ENCODE measurements at regions not wholly inside any gene's neighbourhood (a gene's known extent, or its start where the extent isn't known, plus 50 kb on each side); places are given as distances from the start of the nearest gene placed in this dataset.

DNA sequence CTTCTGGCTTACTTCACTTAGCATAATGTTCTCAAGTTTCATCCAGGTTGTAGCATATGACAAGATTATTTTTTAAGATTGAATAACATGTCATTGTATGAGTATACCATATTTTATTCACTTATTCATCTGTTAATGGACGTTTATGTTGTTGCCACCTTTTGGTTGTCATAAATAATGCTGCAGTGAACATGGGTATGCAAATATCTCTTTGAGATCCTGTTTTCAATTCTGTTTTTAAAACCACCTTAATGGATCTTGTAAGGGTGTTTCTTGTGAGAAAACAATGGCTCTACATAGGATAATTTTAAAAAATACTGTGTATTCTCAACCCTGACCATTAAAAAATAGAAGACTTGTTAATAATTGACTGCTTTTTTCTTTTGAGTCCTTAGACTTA, 290.7 kb upstream of the TMEM229A start:
- Histone ChIP-seq H3K4me1 (ENCODE audit: insufficient read depth) (no peaks in the 10 kb centered on the region), H2AFZ (no peak overlapping the region), H3F3A (replicated peaks; ENCODE audit: low read depth) (no peaks in the 10 kb centered on the region), H3K27me3 (ENCODE audit: insufficient read depth) (no peaks in the 10 kb centered on the region), H3K4me3 (no peak overlapping the region), H3K9me2 (ENCODE audit: insufficient read depth) (no peaks in the 10 kb centered on the region), H3K36me3 (ENCODE audit: insufficient read depth) (no peaks in the 10 kb centered on the region), H3K27ac (ENCODE audit: low read depth) (no peak overlapping the region), H3K4me2 (no peak overlapping the region), H4K20me1 (replicated peaks; ENCODE audit: insufficient read depth) (no peaks in the 10 kb centered on the region), H3K79me2 (replicated peaks; ENCODE audit: insufficient read depth) (no peaks in the 10 kb centered on the region)
- no peaks in the 10 kb centered on the region for H3K27me3 Mint-ChIP-seq (ENCODE audit: insufficient read depth, low read depth, poor library complexity)
- DNase-seq (ENCODE audit: low spot score) (no peak), ATAC-seq (no peak)
- TF ChIP-seq, protein P1, sequence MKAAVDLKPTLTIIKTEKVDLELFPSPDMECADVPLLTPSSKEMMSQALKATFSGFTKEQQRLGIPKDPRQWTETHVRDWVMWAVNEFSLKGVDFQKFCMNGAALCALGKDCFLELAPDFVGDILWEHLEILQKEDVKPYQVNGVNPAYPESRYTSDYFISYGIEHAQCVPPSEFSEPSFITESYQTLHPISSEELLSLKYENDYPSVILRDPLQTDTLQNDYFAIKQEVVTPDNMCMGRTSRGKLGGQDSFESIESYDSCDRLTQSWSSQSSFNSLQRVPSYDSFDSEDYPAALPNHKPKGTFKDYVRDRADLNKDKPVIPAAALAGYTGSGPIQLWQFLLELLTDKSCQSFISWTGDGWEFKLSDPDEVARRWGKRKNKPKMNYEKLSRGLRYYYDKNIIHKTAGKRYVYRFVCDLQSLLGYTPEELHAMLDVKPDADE (IDR thresholded peaks at IDR 0.05): no peak
- TF ChIP-seq ZNF331 (CRISPR knock-in tag; IDR thresholded peaks at IDR 0.05; ENCODE audit: low read depth) (no peak), STAT1 (IDR thresholded peaks at IDR 0.05; ENCODE audit: unreplicated experiment) (no peak), JUNB (IDR thresholded peaks at IDR 0.05; ENCODE audit: unreplicated experiment) (no peak), NANOG (IDR thresholded peaks at IDR 0.05; ENCODE audit: borderline replicate concordance) (no peak), CREB1 (CRISPR knock-in tag; IDR thresholded peaks at IDR 0.05; ENCODE audit: low read depth) (no peak), EZH2 (IDR thresholded peaks at IDR 0.05; ENCODE audit: low read depth, unreplicated experiment) (no peak), ZNF114 (CRISPR knock-in tag; IDR thresholded peaks at IDR 0.05) (no peak), EZH2phosphoT487 (IDR thresholded peaks at IDR 0.05; ENCODE audit: unreplicated experiment) (no peak), POLR2AphosphoS5 (IDR thresholded peaks at IDR 0.05; ENCODE audit: low read depth) (no peak)
- TF ChIP-seq, protein P2, sequence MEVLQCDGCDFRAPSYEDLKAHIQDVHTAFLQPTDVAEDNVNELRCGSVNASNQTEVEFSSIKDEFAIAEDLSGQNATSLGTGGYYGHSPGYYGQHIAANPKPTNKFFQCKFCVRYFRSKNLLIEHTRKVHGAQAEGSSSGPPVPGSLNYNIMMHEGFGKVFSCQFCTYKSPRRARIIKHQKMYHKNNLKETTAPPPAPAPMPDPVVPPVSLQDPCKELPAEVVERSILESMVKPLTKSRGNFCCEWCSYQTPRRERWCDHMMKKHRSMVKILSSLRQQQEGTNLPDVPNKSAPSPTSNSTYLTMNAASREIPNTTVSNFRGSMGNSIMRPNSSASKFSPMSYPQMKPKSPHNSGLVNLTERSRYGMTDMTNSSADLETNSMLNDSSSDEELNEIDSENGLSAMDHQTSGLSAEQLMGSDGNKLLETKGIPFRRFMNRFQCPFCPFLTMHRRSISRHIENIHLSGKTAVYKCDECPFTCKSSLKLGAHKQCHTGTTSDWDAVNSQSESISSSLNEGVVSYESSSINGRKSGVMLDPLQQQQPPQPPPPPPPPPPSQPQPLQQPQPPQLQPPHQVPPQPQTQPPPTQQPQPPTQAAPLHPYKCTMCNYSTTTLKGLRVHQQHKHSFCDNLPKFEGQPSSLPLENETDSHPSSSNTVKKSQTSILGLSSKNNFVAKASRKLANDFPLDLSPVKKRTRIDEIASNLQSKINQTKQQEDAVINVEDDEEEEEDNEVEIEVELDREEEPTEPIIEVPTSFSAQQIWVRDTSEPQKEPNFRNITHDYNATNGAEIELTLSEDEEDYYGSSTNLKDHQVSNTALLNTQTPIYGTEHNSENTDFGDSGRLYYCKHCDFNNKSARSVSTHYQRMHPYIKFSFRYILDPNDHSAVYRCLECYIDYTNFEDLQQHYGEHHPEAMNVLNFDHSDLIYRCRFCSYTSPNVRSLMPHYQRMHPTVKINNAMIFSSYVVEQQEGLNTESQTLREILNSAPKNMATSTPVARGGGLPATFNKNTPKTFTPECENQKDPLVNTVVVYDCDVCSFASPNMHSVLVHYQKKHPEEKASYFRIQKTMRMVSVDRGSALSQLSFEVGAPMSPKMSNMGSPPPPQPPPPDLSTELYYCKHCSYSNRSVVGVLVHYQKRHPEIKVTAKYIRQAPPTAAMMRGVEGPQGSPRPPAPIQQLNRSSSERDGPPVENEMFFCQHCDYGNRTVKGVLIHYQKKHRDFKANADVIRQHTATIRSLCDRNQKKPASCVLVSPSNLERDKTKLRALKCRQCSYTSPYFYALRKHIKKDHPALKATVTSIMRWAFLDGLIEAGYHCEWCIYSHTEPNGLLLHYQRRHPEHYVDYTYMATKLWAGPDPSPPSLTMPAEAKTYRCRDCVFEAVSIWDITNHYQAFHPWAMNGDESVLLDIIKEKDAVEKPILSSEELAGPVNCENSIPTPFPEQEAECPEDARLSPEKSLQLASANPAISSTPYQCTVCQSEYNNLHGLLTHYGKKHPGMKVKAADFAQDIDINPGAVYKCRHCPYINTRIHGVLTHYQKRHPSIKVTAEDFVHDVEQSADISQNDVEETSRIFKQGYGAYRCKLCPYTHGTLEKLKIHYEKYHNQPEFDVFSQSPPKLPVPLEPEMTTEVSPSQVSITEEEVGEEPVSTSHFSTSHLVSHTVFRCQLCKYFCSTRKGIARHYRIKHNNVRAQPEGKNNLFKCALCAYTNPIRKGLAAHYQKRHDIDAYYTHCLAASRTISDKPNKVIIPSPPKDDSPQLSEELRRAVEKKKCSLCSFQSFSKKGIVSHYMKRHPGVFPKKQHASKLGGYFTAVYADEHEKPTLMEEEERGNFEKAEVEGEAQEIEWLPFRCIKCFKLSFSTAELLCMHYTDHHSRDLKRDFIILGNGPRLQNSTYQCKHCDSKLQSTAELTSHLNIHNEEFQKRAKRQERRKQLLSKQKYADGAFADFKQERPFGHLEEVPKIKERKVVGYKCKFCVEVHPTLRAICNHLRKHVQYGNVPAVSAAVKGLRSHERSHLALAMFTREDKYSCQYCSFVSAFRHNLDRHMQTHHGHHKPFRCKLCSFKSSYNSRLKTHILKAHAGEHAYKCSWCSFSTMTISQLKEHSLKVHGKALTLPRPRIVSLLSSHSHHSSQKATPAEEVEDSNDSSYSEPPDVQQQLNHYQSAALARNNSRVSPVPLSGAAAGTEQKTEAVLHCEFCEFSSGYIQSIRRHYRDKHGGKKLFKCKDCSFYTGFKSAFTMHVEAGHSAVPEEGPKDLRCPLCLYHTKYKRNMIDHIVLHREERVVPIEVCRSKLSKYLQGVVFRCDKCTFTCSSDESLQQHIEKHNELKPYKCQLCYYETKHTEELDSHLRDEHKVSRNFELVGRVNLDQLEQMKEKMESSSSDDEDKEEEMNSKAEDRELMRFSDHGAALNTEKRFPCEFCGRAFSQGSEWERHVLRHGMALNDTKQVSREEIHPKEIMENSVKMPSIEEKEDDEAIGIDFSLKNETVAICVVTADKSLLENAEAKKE (CRISPR knock-in tag; IDR thresholded peaks at IDR 0.05): no peak
- TF ChIP-seq, protein P3, sequence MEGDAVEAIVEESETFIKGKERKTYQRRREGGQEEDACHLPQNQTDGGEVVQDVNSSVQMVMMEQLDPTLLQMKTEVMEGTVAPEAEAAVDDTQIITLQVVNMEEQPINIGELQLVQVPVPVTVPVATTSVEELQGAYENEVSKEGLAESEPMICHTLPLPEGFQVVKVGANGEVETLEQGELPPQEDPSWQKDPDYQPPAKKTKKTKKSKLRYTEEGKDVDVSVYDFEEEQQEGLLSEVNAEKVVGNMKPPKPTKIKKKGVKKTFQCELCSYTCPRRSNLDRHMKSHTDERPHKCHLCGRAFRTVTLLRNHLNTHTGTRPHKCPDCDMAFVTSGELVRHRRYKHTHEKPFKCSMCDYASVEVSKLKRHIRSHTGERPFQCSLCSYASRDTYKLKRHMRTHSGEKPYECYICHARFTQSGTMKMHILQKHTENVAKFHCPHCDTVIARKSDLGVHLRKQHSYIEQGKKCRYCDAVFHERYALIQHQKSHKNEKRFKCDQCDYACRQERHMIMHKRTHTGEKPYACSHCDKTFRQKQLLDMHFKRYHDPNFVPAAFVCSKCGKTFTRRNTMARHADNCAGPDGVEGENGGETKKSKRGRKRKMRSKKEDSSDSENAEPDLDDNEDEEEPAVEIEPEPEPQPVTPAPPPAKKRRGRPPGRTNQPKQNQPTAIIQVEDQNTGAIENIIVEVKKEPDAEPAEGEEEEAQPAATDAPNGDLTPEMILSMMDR (conservative IDR thresholded peaks at IDR 0.05; ENCODE audit: low read depth in 2 of 2): no peak
- TF ChIP-seq, protein P4, sequence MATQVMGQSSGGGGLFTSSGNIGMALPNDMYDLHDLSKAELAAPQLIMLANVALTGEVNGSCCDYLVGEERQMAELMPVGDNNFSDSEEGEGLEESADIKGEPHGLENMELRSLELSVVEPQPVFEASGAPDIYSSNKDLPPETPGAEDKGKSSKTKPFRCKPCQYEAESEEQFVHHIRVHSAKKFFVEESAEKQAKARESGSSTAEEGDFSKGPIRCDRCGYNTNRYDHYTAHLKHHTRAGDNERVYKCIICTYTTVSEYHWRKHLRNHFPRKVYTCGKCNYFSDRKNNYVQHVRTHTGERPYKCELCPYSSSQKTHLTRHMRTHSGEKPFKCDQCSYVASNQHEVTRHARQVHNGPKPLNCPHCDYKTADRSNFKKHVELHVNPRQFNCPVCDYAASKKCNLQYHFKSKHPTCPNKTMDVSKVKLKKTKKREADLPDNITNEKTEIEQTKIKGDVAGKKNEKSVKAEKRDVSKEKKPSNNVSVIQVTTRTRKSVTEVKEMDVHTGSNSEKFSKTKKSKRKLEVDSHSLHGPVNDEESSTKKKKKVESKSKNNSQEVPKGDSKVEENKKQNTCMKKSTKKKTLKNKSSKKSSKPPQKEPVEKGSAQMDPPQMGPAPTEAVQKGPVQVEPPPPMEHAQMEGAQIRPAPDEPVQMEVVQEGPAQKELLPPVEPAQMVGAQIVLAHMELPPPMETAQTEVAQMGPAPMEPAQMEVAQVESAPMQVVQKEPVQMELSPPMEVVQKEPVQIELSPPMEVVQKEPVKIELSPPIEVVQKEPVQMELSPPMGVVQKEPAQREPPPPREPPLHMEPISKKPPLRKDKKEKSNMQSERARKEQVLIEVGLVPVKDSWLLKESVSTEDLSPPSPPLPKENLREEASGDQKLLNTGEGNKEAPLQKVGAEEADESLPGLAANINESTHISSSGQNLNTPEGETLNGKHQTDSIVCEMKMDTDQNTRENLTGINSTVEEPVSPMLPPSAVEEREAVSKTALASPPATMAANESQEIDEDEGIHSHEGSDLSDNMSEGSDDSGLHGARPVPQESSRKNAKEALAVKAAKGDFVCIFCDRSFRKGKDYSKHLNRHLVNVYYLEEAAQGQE (IDR thresholded peaks at IDR 0.05; ENCODE audit: unreplicated experiment): no peak
- no peak overlapping the region for H3K27ac Mint-ChIP-seq
- no peak overlapping the region for H3K4me3 Mint-ChIP-seq
- no peaks in the 10 kb centered on the region; the same call in 2 of the 3 replicates for H3K4me1 Mint-ChIP-seq
- no peaks in the 10 kb centered on the region for H3K9me3 Mint-ChIP-seq
- H3K36me3 Mint-ChIP-seq (ENCODE audit: low read depth): no peaks in the 10 kb centered on the region

All from GM23338 (cell line).